DMS79 (cell line): ENCODE measurements at regions not wholly inside any gene's neighbourhood (a gene's known extent, or its start where the extent isn't known, plus 50 kb on each side); places are given as distances from the start of the nearest gene placed in this dataset.
"Not testable (repeated sequence)": the region's sequence is repeated elsewhere in the genome, so short reads cannot be mapped to it uniquely, and the experiment has no call there.

Experiments used
- DNase-seq: peaks from one replicate; lab custom pipeline; 2025; lab: John Stamatoyannopoulos, UW

DNA sequence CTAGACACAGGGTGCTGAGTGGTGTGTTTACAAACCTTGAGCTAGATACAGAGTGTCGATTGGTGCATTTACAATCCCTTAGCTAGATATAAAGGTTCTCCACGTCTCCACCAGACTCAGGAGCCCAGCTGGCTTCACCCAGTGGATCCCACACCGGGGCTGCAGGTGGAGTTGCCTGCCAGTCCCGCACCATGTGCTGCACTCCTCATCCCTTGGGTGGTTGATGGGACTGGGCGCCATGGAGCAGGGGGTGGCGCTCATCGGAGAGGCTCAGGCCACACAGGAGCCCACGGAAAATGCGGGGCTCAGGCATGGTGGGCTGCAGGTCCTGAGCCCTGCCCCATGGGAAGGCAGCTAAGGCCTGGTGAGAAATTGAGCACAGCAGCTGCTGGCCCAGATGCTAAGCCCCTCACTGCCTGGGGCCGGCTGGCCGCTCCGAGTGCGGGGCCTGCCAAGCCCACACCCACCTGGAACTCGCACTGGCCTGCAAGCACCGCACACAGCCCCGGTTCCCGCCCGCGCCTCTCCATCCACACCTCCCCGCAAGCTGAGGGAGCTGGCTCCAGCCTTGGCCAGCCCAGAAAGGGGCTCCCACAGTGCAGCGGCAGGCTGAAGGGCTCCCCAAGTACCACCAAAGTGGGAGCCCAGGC is 418.4 kb downstream of the KIF20B start:
- not testable (repeated sequence) for DNase-seq

- no peak for DNase-seq
Observed at GRCh38 chr10:90125456-90126255, 424.3 kb downstream of the KIF20B start.

DNA sequence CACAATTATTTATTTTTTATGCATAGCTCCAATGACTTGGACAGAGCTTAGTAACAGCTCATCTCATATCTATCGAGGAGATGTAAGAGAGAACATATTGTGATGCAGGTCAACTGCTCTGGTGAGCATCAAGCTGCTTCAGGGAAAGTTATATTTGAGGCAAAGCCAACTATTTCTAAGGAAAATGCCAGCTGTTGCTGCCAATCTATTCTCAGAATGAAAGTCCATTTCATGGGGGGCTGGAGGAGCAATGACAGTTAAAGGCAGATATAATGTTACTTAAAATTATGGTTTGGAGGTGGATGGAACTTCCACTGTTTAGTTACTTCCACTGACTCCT is 424.8 kb downstream of the KIF20B start:
- DNase-seq, result no peak

- DNase-seq, result no peak
Observed at GRCh38 chr10:90130321-90131086, 429.1 kb downstream of the KIF20B start.

- no peak for DNase-seq
Observed at GRCh38 chr10:90133606-90134005, 432.2 kb downstream of the KIF20B start.

DNA sequence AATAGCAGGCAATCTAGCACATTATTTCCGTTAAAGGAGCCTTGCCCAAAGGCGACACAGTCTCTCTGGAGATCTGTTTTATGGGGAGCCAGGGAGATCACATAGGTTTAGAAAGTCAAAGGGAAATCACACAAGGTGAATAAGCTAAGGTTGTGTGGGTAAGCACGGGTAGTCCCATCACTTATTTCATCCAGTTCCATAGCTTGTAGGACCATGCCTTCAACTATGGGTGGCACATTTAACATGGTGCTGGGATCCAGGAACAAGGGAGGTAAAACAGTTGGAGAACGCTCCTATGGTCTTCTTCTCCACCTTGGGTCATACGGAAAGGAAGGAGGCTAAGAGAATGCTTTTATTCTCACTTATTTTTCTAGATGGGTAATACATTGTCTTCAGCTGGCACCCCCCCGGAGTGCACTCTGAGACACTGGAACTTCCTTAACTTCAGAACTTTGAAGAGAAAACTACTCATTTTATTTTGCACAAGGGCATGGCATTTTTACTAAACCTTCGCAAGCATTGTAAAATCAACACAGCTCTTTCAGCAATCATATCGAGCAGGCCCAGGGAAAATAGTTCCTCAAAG is 435.4 kb downstream of the KIF20B start:
- no peak for DNase-seq

DNA sequence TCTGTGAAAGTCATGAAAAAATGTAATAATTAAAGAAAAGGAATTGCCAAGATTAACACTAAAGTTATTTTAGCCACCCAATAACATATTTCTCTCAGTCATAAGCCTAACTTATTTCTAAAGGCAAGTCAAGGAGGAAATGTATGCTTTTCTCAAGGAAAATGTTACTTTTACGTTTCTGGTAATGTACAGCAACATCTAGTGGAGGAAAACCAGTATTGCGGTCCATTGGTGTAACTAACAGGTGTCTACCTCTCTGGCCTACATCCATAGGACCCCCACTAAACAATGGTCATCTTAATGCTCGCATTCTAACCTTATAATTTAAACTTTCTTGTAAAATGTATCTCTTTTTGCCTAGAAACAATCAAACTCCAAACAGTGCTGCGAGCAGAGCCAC is 437.5 kb downstream of the KIF20B start:
- no peak for DNase-seq

- no peak for DNase-seq
Observed at GRCh38 chr10:90141791-90142190, 440.4 kb downstream of the KIF20B start.

- DNase-seq, result no peak
Observed at GRCh38 chr10:90143937-90144336, 442.5 kb downstream of the KIF20B start.

DNA sequence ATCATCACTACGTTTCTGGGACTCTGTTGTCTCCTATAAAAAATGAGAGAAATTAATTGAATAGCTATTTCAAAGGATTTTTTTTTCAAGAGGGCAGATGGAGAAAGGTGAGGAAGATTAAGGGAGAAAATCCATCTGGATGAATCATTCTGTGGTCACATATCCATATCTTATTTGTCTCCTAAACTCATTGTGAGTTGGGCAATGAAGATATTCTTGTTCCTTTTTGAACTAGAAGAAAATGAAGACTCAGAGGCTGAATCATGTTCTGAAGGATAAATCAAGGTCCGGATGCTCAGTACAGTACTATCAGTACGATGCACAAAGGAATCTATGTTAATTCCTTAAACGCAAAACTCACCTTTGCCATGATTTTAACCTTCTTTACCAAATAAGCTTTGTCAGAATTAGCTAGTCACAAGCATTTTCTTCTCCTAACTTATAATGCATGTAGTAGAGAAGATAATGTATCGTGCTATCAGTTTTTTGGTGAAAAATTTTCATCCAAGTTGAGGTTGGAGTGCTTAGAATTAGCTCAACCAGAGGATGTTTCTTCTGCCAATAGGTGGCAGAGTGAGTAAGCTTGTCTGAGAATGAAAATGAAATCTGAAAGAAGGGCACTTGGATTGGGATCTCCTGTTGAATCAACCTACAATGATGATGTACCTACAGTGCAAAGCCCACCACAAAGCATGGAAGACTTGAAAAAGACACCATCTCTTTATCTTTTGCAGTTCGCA is 446.9 kb downstream of the KIF20B start:
- DNase-seq, result no peak

GRCh38 chr10:90149563-90149962 is 448.2 kb downstream of the KIF20B start:
- DNase-seq, result no peak

- no peak for DNase-seq
Observed at GRCh38 chr10:90162271-90162853, 461.0 kb downstream of the KIF20B start.

DNA sequence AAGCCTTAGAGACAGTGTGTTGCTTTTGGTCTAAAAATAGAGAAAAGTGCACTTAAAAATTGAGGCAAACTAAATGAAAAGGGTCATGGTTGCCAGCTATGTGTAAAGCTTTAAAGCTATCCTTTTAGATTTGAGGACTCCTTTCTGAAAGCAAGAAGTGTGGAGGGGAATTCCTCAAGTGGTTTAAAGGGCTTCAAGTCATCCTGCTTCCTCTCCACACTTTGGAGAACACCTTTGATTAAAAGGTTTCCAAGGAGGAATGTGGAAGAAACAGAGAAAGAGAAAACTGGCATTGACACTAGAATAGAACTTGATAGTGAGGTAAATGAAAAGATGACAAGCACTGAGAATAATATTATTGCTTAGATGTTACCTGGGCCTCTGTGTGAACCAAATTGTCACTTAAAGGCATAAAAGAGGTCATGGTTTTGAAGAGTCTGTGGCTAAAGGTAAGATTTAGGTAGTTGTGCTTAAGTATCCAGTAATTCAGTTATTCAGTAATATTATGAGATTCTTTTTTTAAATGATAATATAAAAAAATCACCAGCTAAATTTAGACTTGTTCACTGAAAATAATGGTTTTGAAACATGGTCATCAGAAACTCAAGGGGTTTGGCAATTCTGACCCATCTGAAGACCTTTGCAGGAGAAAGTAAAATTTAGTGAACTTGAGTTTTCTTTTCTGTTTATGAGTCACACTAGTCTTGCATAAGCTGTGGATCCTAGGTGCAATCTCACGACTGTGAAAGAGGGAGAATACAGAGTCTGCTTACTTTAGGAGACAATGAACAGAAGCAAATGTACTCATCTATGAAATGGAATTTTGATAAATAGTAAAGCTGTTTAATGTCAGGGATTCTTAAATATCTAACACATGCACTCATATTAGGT is 466.0 kb downstream of the KIF20B start:
- DNase-seq, result no peak

DNA sequence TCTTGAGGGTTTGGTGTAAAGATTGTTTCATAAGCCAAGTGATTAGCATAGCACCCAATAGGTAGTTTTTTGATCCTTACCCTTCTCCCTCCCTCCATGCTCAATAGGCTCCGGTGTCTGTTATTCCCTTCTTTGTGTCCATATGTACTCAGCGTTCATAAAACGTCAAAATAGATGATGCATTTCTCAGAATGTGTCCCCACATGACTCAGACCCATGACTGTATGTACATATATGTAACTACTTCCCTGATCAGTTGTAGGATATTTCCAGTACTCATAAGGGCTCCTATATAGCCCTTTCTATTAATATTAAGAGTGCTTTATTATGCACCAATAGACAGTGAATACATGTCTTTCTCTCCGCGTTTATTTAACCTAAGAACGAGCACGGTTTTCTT is 466.9 kb downstream of the KIF20B start:
- DNase-seq, result no peak

DNA sequence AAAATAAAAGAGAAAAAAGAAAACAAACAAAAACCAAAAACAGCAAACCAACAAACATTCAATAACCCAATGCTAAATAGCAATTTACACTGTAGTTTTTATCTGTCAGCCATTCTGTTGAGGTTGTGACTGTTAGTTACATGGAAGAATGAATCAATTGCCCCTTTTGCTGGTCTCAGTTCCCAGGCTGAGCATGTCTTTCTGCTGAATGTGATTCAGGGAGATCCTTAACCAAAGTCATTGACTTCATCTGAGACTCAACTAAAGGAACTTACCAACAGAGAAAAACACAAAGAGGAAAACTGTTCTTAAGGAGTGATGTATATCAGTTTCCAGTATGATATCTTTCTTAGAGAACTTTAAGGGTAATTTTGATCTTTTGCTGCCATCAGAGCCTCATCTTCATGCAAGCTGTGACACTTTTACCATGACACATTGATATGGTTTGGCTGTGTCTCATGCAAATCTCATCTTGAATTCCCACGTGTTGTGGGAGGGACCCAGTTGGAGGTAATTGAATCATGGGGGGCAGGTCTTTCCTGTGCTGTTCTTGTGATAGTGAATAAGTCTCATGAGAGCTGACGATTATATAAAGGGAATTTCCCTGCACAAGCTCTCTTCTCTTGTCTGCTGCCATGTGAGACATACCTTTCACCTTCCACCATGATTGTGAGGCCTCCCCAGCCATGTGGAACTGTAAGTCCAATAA is 469.8 kb downstream of the KIF20B start:
- no peak for DNase-seq

DNA sequence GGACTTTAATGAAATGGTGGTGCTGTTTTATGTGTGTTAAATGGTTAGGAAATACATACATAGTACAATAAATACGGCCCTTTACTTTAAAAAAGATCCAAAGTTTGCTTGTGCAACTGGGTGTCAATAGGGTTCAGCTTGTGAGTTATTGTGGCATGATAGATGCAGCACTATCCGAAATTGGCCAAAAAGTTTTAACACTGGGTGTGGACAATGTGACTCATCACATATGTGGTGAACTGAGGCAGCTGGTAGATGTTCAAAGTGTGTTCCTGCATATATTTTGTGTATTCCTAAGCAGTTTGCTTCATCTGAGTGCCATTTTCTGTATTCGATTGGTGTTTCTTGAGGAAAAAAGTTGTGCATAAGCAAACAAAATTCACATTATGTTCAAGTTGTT is 473.1 kb downstream of the KIF20B start:
- no peak for DNase-seq

DNA sequence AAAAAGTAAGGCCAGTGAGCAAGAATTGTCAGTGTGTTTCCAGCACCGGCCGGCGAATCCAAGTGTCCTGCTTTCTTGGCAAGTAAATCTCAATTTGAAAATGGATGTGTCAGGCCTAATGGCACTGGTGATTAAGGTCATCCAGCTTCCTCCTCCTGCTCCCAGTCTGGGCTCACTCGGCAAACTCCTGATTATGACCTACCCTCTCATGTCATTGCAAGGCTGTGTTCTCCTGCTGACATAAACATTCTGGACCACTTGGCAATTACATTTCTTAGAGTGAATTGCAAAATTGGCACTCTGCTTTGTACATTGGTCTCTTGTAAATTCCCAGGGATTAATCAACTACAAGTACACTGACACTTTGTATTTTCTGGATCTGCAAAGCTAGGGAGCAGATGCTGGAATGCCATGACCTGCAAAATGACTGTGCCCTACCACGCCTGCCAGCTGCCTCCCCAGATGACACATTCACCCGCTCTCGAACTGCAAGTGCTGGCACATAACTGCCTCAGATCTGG is 473.8 kb downstream of the KIF20B start:
- no peak for DNase-seq

DNA sequence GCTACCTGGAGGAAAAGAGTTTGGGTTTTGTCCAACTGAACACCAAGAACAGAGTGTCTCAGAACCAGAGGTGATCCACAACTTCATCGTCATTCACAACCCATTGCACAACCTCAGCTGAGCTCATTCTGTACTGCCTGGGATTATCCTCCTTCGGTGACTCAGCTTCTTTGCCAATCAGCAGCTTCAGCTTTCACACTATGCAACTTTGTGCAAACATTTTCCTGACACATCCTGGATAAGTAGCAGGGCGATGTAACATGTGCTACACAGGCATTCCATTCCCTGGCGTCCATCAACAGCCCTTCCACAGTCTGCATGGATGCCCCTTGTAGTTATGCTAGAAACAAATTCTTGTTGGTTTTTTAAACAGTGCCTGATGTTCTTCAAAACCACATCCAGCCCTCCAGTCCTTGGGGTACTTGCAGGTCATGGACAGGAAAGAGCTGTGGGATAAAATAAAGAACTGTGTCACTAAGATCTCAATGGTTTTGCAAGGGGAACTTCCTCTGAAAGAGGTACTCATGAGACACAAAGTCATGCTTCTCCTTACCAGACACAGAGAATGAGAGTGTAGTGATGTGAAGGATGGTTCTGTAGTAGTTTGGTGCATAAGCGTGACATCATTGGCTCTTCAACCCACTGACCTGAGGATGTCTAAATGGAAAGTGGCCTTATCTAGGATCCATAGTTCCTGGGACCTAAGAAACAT is 478.5 kb downstream of the KIF20B start:
- no peak for DNase-seq
